ENCODE measurements at regions not wholly inside any gene's neighbourhood (a gene's known extent, or its start where the extent isn't known, plus 50 kb on each side); places are given as distances from the start of the nearest gene placed in this dataset.
A peak's percentile ranks its signal among the peaks of the same experiment; 100 is the strongest.

GRCh38 chr6:100267721-100268123 lies 197.0 kb downstream of the SIM1 start:
- DNase-seq: no peak

GRCh38 chr6:100266494-100267401 lies 198.0 kb downstream of the SIM1 start:
- DNase-seq: no peak

- no peak for DNase-seq
Measured at GRCh38 chr6:100262086-100262485, 202.6 kb downstream of the SIM1 start.

- no peak for DNase-seq
Measured at GRCh38 chr6:100261486-100261885, 203.2 kb downstream of the SIM1 start.

- DNase-seq: no peak
Measured at GRCh38 chr6:100260584-100260983, 204.1 kb downstream of the SIM1 start.

- DNase-seq: no peak
Measured at GRCh38 chr6:100259865-100260264, 204.9 kb downstream of the SIM1 start.

- DNase-seq: no peak
Measured at GRCh38 chr6:100258752-100259151, 206.0 kb downstream of the SIM1 start.

GRCh38 chr6:100257793-100258395 lies 206.8 kb downstream of the SIM1 start:
- peak; percentile 32 for DNase-seq

GRCh38 chr6:100255701-100256100 lies 209.0 kb downstream of the SIM1 start:
- no peak for DNase-seq

- no peak for DNase-seq
Measured at GRCh38 chr6:100247123-100247522, 217.6 kb downstream of the SIM1 start.

GRCh38 chr6:100246206-100246605 lies 218.5 kb downstream of the SIM1 start:
- DNase-seq: no peak

- no peak for DNase-seq
Measured at GRCh38 chr6:100240798-100241197, 223.9 kb downstream of the SIM1 start.

- no peak for DNase-seq
Measured at GRCh38 chr6:100237821-100238220, 226.9 kb downstream of the SIM1 start.

GRCh38 chr6:100236389-100236788 lies 228.3 kb downstream of the SIM1 start:
- no peak for DNase-seq

- DNase-seq: no peak
Measured at GRCh38 chr6:100235631-100236030, 229.1 kb downstream of the SIM1 start.

GRCh38 chr6:100234625-100235024 lies 230.1 kb downstream of the SIM1 start:
- DNase-seq: no peak

- no peak for DNase-seq
Measured at GRCh38 chr6:100232781-100233573, 231.7 kb downstream of the SIM1 start.

GRCh38 chr6:100230953-100231316 lies 233.8 kb downstream of the SIM1 start:
- no peak for DNase-seq

GRCh38 chr6:100230115-100230952 lies 234.4 kb downstream of the SIM1 start:
- no peak for DNase-seq

- DNase-seq: no peak
Measured at GRCh38 chr6:100229512-100229911, 235.2 kb downstream of the SIM1 start.

- DNase-seq: peak; percentile 55
Measured at GRCh38 chr6:100228834-100229441, 234.9 kb upstream of the MCHR2 start.

Data from left kidney (tissue), 1 donor.